Activated T-helper 1 cell treated with anti-CD3 and anti-CD28 coated beads, Interleukin-12 subunit alpha, Interleukin-12 subunit beta, Interleukin-2, Interleukin-4 antibody, amounts not matched to agents 30 ng/mL and 10 ng/mL and 1 ng/mL, durations not matched to agents 14 hours and 24 hours and 36 hours (primary cell): ENCODE measurements at regions not wholly inside any gene's neighbourhood (a gene's known extent, or its start where the extent isn't known, plus 50 kb on each side); places are given as distances from the start of the nearest gene placed in this dataset.

Experiments used
- DNase-seq: peaks from one replicate; pipeline ENCODE4 v3.0.0; 2021; ENCODE audit warnings: low spot score
- H3K27ac Mint-ChIP-seq: one replicate; pipeline ENCODE4 v1.8.0; 2021; ENCODE audit warnings: mild to moderate bottlenecking, mixed read lengths
- H3K27me3 Mint-ChIP-seq: one replicate; pipeline ENCODE4 v1.8.0; 2022; ENCODE audit warnings: mild to moderate bottlenecking, moderate library complexity, mixed read lengths; ENCODE audit not compliant: insufficient read depth
- H3K36me3 Mint-ChIP-seq: one replicate; pipeline ENCODE4 v1.8.0; 2021; ENCODE audit warnings: low read depth, mixed read lengths
- H3K4me1 Mint-ChIP-seq: one replicate; pipeline ENCODE4 v1.8.0; 2021; ENCODE audit warnings: low read depth, mixed read lengths
- H3K4me3 Mint-ChIP-seq: one replicate; pipeline ENCODE4 v1.8.0; 2021; ENCODE audit warnings: mild to moderate bottlenecking, moderate library complexity, mixed read lengths
- H3K9me3 Mint-ChIP-seq: one replicate; pipeline ENCODE4 v1.8.0; 2021; ENCODE audit warnings: mixed read lengths
- intact Hi-C: fragments of 100-400 bp; cut with micrococcal nuclease; formaldehyde crosslinking; loops from one replicate; pipeline ENCODE4 v1.15.1; 2024

DNA sequence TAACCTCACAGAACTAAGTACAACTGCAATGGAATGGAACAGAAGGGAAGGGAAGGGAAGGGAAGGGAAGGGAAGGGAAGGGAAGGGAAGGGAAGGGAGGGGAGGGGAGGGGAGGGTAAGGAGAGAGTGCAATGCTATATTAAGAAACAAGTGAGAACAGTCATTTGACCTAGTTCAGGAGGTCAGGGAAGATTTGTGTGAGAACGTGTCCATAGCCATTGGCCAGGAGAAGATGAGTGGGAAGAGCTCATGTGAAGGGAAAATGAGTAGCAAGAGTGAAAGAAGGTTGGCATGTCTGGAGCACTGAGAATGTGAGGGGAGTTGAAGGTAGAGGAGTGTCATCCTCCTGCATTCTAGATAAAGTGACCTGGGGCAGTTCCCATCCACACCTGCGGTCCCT lies 481.6 kb downstream of the IRS1 start:
- Mint-ChIP-seq H3K9me3 (no peaks in the 10 kb centered on the region), H3K27ac (no peak overlapping the region), H3K4me1 (no peaks in the 10 kb centered on the region), H3K27me3 (peaks cover 5% of the 10 kb centered on the region), H3K36me3 (no peaks in the 10 kb centered on the region), H3K4me3 (no peak overlapping the region)
- intact Hi-C loops, result no loop called here
- DNase-seq, result no peak

DNA sequence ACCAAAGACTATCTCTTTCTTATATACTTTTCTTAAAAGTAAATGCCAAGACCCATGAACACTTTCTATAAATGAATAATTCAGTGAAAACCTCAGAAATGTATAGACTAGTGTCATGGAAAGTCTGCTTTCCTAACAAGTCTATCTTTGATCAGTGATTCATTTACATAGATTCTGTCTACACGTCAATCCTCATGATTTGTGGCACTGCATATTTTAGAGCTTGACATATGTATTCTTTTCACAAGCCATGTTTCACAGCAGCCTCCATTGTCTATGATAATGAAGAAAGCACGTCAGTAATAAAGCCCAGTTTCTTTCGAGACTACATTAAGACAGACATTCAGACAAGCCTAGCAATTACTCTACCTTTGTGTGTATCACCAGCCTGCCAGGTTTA lies 486.6 kb downstream of the IRS1 start:
- Mint-ChIP-seq H3K4me1 (no peaks in the 10 kb centered on the region), H3K36me3 (no peaks in the 10 kb centered on the region), H3K4me3 (no peak overlapping the region), H3K27ac (no peak overlapping the region), H3K9me3 (no peaks in the 10 kb centered on the region), H3K27me3 (peaks cover 5% of the 10 kb centered on the region)
- no peak for DNase-seq
- intact Hi-C loops, result no loop called here

- H3K4me1 Mint-ChIP-seq, result no peaks in the 10 kb centered on the region
- H3K27ac Mint-ChIP-seq, result no peak overlapping the region
- no peak for DNase-seq
- H3K4me3 Mint-ChIP-seq, result no peak overlapping the region
- H3K9me3 Mint-ChIP-seq, result no peaks in the 10 kb centered on the region
- H3K27me3 Mint-ChIP-seq, result peaks cover 3% of the 10 kb centered on the region
- intact Hi-C loops, result no loop called here
- H3K36me3 Mint-ChIP-seq, result no peaks in the 10 kb centered on the region
These were observed 487.5 kb downstream of the IRS1 start for GRCh38 chr2:226312155-226312554.

DNA sequence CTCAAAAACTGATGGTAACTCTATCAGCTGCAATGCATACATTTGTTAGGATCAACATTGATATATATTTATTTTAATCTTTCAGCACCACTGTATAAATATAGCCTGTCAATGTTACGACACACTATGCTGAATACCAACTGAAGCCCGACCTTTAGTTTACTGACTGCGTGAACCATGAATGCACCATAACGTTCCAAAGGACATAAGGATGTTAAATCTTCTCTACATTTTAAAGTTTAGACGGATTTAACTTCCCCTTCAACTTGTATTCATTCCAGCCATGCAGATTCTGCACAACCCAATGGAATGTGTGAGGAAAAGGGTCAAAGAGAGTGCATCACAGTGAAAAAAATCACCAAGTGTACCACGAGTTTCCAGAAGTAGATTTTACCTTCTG lies 489.5 kb downstream of the IRS1 start:
- no peak overlapping the region for H3K4me3 Mint-ChIP-seq

DNA sequence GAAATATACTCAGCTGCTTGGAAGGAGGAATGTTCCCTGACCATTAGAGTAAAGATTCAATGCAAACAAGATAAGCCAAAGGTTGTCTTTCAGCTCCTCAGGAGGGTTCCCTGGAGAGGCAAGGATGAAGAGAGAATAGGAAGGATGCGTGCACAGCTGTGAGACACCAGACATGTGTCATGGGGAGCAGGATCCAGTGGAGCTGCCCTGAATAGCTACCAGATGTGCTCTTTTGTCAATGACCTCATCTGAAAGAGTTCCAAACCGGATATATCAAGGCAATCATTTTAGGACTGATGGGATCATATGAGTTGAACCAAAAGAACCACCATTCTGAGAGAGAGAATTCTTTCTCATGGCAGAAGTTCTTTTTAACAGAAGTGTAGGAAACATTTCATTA lies 490.6 kb downstream of the IRS1 start:
- no peak overlapping the region for H3K27ac Mint-ChIP-seq
- H3K36me3 Mint-ChIP-seq, result no peaks in the 10 kb centered on the region
- intact Hi-C loops, result no loop called here
- no peaks in the 10 kb centered on the region for H3K9me3 Mint-ChIP-seq
- no peaks in the 10 kb centered on the region for H3K27me3 Mint-ChIP-seq
- no peaks in the 10 kb centered on the region for H3K4me1 Mint-ChIP-seq
- no peak overlapping the region for H3K4me3 Mint-ChIP-seq
- no peak for DNase-seq

More for the DNA sequence above, 489.5 kb downstream of the IRS1 start:
- intact Hi-C loops, result no loop called here
- Mint-ChIP-seq H3K27ac (no peak overlapping the region), H3K36me3 (no peaks in the 10 kb centered on the region), H3K9me3 (no peaks in the 10 kb centered on the region), H3K4me1 (no peaks in the 10 kb centered on the region), H3K27me3 (no peaks in the 10 kb centered on the region)
- no peak for DNase-seq

DNA sequence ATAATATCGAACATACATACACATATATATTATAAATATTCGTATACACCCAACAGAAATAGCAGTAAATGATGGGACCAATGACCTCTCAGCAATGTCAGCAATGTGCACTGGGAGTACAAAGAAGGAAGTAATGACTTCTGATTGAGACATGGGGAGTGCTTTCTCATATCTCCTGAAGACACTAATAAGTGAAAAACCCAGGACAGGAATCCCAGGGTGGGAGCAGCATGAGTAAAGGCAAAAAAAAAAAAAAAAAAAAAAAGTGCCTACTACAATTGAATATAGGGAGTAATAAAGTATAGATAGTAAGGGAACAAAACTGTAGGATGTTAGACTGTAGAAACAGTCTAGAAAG lies 491.3 kb downstream of the IRS1 start:
- H3K4me1 Mint-ChIP-seq, result no peaks in the 10 kb centered on the region
- DNase-seq, result no peak
- H3K4me3 Mint-ChIP-seq, result no peak overlapping the region
- no peaks in the 10 kb centered on the region for H3K27me3 Mint-ChIP-seq
- H3K9me3 Mint-ChIP-seq, result no peaks in the 10 kb centered on the region
- H3K27ac Mint-ChIP-seq, result no peak overlapping the region
- H3K36me3 Mint-ChIP-seq, result no peaks in the 10 kb centered on the region
- intact Hi-C loops, result no loop called here

- H3K36me3 Mint-ChIP-seq, result no peaks in the 10 kb centered on the region
- H3K27me3 Mint-ChIP-seq, result no peaks in the 10 kb centered on the region
- no peaks in the 10 kb centered on the region for H3K4me1 Mint-ChIP-seq
- intact Hi-C loops, result loop anchor here (1.0 kb wide), 1 partner anchor 8 kb away; no protein-coding TSS in a partner anchor
- H3K9me3 Mint-ChIP-seq, result no peaks in the 10 kb centered on the region
- no peak for DNase-seq
- H3K4me3 Mint-ChIP-seq, result no peak overlapping the region
- H3K27ac Mint-ChIP-seq, result no peak overlapping the region
These were observed 491.9 kb downstream of the IRS1 start for GRCh38 chr2:226307487-226308322.

DNA sequence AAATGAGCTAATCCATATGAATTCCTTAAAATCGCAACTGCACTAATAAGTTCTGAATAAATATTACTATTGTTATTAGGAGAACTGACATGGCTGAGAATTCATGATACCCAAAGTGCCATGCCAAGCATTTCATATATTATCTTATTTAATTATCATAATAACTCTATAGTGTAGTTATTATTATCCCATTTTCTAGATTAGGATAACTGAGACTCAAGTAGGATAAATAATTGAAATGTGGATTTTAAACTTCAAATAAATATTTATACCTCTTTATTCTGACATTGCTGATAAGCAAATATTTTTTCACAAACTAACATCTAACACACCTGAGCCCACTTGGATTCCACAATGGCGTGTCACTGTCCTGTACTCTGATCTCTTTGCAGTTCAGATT lies 492.7 kb downstream of the IRS1 start:
- no peak for DNase-seq
- intact Hi-C loops, result loop anchor here (1.0 kb wide), 1 partner anchor 8 kb away; no protein-coding TSS in a partner anchor
- H3K27me3 Mint-ChIP-seq, result no peaks in the 10 kb centered on the region
- H3K36me3 Mint-ChIP-seq, result no peaks in the 10 kb centered on the region
- no peak overlapping the region for H3K27ac Mint-ChIP-seq
- H3K4me1 Mint-ChIP-seq, result no peaks in the 10 kb centered on the region
- H3K4me3 Mint-ChIP-seq, result no peak overlapping the region
- H3K9me3 Mint-ChIP-seq, result no peaks in the 10 kb centered on the region

GRCh38 chr2:226304308-226304707 lies 495.3 kb downstream of the IRS1 start:
- no peaks in the 10 kb centered on the region for H3K27me3 Mint-ChIP-seq
- H3K27ac Mint-ChIP-seq, result no peak overlapping the region
- no peaks in the 10 kb centered on the region for H3K9me3 Mint-ChIP-seq
- DNase-seq, result no peak
- H3K4me3 Mint-ChIP-seq, result no peak overlapping the region
- no peaks in the 10 kb centered on the region for H3K36me3 Mint-ChIP-seq
- no peaks in the 10 kb centered on the region for H3K4me1 Mint-ChIP-seq
- intact Hi-C loops, result no loop called here

DNA sequence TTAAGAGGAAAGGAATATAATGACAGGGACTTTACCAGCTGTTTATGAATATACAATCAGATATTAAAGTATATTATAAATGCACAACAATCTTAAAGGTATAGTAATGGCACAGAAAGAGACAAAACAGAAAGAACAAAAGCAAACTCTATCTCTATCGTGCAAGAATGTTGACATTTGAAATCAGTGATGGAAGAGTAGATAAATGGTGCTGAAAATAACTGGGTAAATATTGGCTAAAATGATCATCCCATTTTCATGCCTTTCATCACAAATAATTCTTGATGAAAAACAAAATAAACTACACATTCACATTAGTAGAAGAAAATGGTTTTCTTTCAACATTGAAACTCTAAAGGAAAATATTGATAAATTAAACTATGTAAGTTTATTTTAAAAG lies 495.9 kb downstream of the IRS1 start:
- intact Hi-C loops, result no loop called here
- Mint-ChIP-seq H3K27ac (no peak overlapping the region), H3K27me3 (no peaks in the 10 kb centered on the region), H3K4me1 (no peaks in the 10 kb centered on the region), H3K4me3 (no peak overlapping the region), H3K9me3 (no peaks in the 10 kb centered on the region), H3K36me3 (no peaks in the 10 kb centered on the region)
- no peak for DNase-seq

GRCh38 chr2:226300196-226300886 lies 499.3 kb downstream of the IRS1 start:
- Mint-ChIP-seq H3K4me3 (no peak overlapping the region), H3K4me1 (no peaks in the 10 kb centered on the region), H3K9me3 (no peaks in the 10 kb centered on the region), H3K27ac (no peak overlapping the region), H3K27me3 (no peaks in the 10 kb centered on the region), H3K36me3 (no peaks in the 10 kb centered on the region)
- intact Hi-C loops, result no loop called here
- DNase-seq, result no peak

DNA sequence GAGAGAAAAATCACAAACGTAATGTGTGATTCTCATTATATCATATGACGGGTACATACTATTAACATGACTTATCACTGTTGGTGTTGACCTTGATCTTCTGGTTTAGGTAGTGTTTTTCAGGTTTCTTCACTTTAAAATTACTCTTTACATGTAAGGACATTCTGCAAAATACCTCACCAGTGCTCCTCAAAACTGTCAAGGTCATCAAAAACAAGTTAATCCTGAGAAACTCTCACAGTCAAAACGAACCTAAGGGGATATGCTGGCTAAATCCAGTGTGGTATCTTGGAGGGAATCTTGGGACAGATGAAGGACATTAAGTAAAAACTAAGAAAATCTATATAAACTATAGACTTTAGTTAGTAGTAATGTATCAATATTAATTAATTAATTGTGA lies 499.8 kb downstream of the IRS1 start:
- Mint-ChIP-seq H3K27me3 (no peaks in the 10 kb centered on the region), H3K9me3 (no peaks in the 10 kb centered on the region), H3K27ac (no peak overlapping the region), H3K4me1 (no peaks in the 10 kb centered on the region), H3K36me3 (no peaks in the 10 kb centered on the region), H3K4me3 (no peak overlapping the region)
- intact Hi-C loops, result loop anchor here (1.0 kb wide), 1 partner anchor 8 kb away; no protein-coding TSS in a partner anchor
- no peak for DNase-seq

GRCh38 chr2:226295681-226296080 lies 503.9 kb downstream of the IRS1 start:
- H3K27ac Mint-ChIP-seq, result no peak overlapping the region
- DNase-seq, result no peak
- no peaks in the 10 kb centered on the region for H3K4me1 Mint-ChIP-seq
- no peaks in the 10 kb centered on the region for H3K36me3 Mint-ChIP-seq
- H3K4me3 Mint-ChIP-seq, result no peak overlapping the region
- intact Hi-C loops, result no loop called here
- no peaks in the 10 kb centered on the region for H3K27me3 Mint-ChIP-seq
- H3K9me3 Mint-ChIP-seq, result peaks cover 16% of the 10 kb centered on the region
